IMR-90 (cell line): ENCODE measurements at regions not wholly inside any gene's neighbourhood (a gene's known extent, or its start where the extent isn't known, plus 50 kb on each side); places are given as distances from the start of the nearest gene placed in this dataset.

Experiments used
- ATAC-seq: fragments of 200-7000 bp; cut with Tn5 transposase; 2 replicates; pipeline ENCODE4 v1.9.1; 2020; ENCODE audit warnings: low read depth, mild to moderate bottlenecking, moderate library complexity
- BruUV-seq: library from RNA; stranded (reverse); fragments of 400-500 nt; replicated peaks from 2 replicates; lab custom pipeline; 2021; lab: Mats Ljungman, UMichigan
- CTCF ChIA-PET: fragments of 300-600 bp; formaldehyde crosslinking; extraction: SDS; loops from one replicate; lab custom pipeline; 2021; ENCODE audit warnings: antibody characterized with exemption; lab: Yijun Ruan, JAX
- POLR2A ChIA-PET: fragments of 300-600 bp; sonication (Branson Sonifier 250); formaldehyde crosslinking; loops from one replicate; lab custom pipeline; 2022; ENCODE audit warnings: antibody characterized with exemption; ENCODE audit not compliant: unreplicated experiment; lab: Charles Lee
- DNase-seq: peaks from one replicate; pipeline ENCODE4 v3.0.0; 2013
- H2AFZ ChIP-seq: replicated peaks from 2 replicates; pipeline ENCODE3; 2013; ENCODE audit warnings: low read length, mild to moderate bottlenecking; ENCODE audit not compliant: poor library complexity
- H2AK5ac ChIP-seq: 2 replicates; pipeline ENCODE4 v1.6.1; 2013; ENCODE audit warnings: low read depth, low read length, inconsistent platforms
- H2AK9ac ChIP-seq: replicated peaks from 2 replicates; pipeline ENCODE3; 2013; ENCODE audit warnings: mild to moderate bottlenecking, low read depth, low read length, moderate library complexity; ENCODE audit not compliant: poor library complexity
- H2BK120ac ChIP-seq: 2 replicates; pipeline ENCODE4 v1.6.1; 2013; ENCODE audit warnings: low read depth, low read length, inconsistent platforms
- H2BK15ac ChIP-seq: 3 replicates; pipeline ENCODE4 v1.6.1; 2013; ENCODE audit warnings: low read depth, low read length, inconsistent platforms
- H2BK20ac ChIP-seq: 2 replicates; pipeline ENCODE4 v1.6.1; 2013; ENCODE audit warnings: low read depth, mild to moderate bottlenecking, inconsistent platforms, low read length, moderate library complexity
- H2BK5ac ChIP-seq: 2 replicates; pipeline ENCODE4 v1.6.1; 2013; ENCODE audit warnings: mild to moderate bottlenecking, low read depth, low read length, inconsistent platforms; ENCODE audit not compliant: poor library complexity, severe bottlenecking
- H3K14ac ChIP-seq: replicated peaks from 2 replicates; pipeline ENCODE4 v1.6.1; 2013; ENCODE audit warnings: low read depth, low read length, inconsistent platforms
- H3K18ac ChIP-seq: 2 replicates; pipeline ENCODE4 v1.6.1; 2013; ENCODE audit warnings: low read depth, low read length, control low read depth
- H3K23ac ChIP-seq: 2 replicates; pipeline ENCODE4 v1.6.1; 2013; ENCODE audit warnings: low read depth, low read length, inconsistent platforms
- H3K27ac ChIP-seq: 2 replicates; pipeline ENCODE4 v1.5.1; 2013; ENCODE audit warnings: mild to moderate bottlenecking, control low read depth, low read length; ENCODE audit not compliant: insufficient read depth
- H3K27me3 ChIP-seq: 2 replicates; pipeline ENCODE4 v1.6.1; 2013; ENCODE audit warnings: low read length; ENCODE audit not compliant: control insufficient read depth, insufficient read depth
- H3K36me3 ChIP-seq: 2 replicates; pipeline ENCODE4 v1.6.1; 2013; ENCODE audit warnings: low read length, mixed read lengths; ENCODE audit not compliant: control insufficient read depth, insufficient read depth
- H3K4ac ChIP-seq: 2 replicates; pipeline ENCODE4 v1.6.1; 2013; ENCODE audit warnings: low read depth, low read length, inconsistent platforms
- H3K4me1 ChIP-seq: 2 replicates; pipeline ENCODE4 v1.6.1; 2013; ENCODE audit warnings: low read length, mixed read lengths; ENCODE audit not compliant: control insufficient read depth, insufficient read depth
- H3K4me2 ChIP-seq: 2 replicates; pipeline ENCODE4 v1.6.1; 2013; ENCODE audit warnings: low read depth, mild to moderate bottlenecking, control low read depth, low read length, moderate library complexity
- H3K4me3 ChIP-seq: 2 replicates; pipeline ENCODE4 v1.5.1; 2013; ENCODE audit warnings: low read depth, mild to moderate bottlenecking, control low read depth, low read length, moderate library complexity; ENCODE audit not compliant: insufficient read depth
- H3K56ac ChIP-seq: 2 replicates; pipeline ENCODE4 v1.6.1; 2013; ENCODE audit warnings: low read length, inconsistent platforms; ENCODE audit not compliant: insufficient read depth; ENCODE audit errors: extremely low read depth
- H3K79me1 ChIP-seq, 2 experiments: 2 replicates each; pipeline ENCODE4 v1.6.1; 2013; ENCODE audit warnings: low read length in 2 of 2, inconsistent platforms in 1 of 2, low read depth in 1 of 2
- H3K9ac ChIP-seq: 2 replicates; pipeline ENCODE4 v1.6.1; 2013; ENCODE audit warnings: low read depth, low read length, control low read depth
- H3K9me1 ChIP-seq: 2 replicates; pipeline ENCODE4 v1.6.1; 2013; ENCODE audit warnings: low read length, inconsistent platforms; ENCODE audit not compliant: insufficient read depth
- H3K9me3 ChIP-seq: 2 replicates; pipeline ENCODE4 v1.6.1; 2013; ENCODE audit warnings: low read length; ENCODE audit not compliant: control insufficient read depth, insufficient read depth
- H4K20me1 ChIP-seq: 2 replicates; pipeline ENCODE4 v1.6.1; 2013; ENCODE audit warnings: low read length, inconsistent platforms; ENCODE audit not compliant: insufficient read depth
- H4K5ac ChIP-seq: 2 replicates; pipeline ENCODE4 v1.6.1; 2013; ENCODE audit warnings: mild to moderate bottlenecking, low read depth, low read length, control low read depth
- H4K8ac ChIP-seq, 2 experiments: 2 replicates each; pipeline ENCODE4 v1.6.1; 2013; ENCODE audit warnings: low read depth in 2 of 2, low read length in 2 of 2, control low read depth in 1 of 2, inconsistent platforms in 1 of 2
- H4K91ac ChIP-seq: 2 replicates; pipeline ENCODE4 v1.6.1; 2013; ENCODE audit warnings: low read depth, low read length, inconsistent platforms; ENCODE audit not compliant: insufficient read depth
- MAFK ChIP-seq: IDR thresholded peaks from 2 replicates; pipeline ENCODE4 v1.6.1; 2012; ENCODE audit warnings: low read depth, low read length, improper control_type of control experiment
- MXI1 ChIP-seq: IDR thresholded peaks from 2 replicates; pipeline ENCODE4 v1.6.1; 2012; ENCODE audit warnings: low read depth, mild to moderate bottlenecking, low read length, moderate library complexity, borderline replicate concordance
- NFE2L2 ChIP-seq: fragments of 150-350 bp; IDR thresholded peaks from 2 replicates; pipeline ENCODE4 v1.6.1; 2016; ENCODE audit warnings: low read depth, mild to moderate bottlenecking, low read length
- WGBS, 2 experiments: methylation state at CpG; one replicate each; pipeline versions ENCODE4 v1.1.5 to v1.1.7; 2013; ENCODE audit warnings: missing lambda C conversion rate in 2 of 2; ENCODE audit not compliant: insufficient read length in 1 of 2; ENCODE audit errors: extremely low coverage in 2 of 2; 5-methylcytosine and 5-hydroxymethylcytosine counted together
- dilution Hi-C: fragments of 300-500 bp; cut with HindIII; formaldehyde crosslinking; loops from one replicate; pipeline ENCODE4 v1.14.3; 2018; ENCODE audit warnings: low sequenced_read_pairs; ENCODE audit not compliant: unreplicated experiment
- in situ Hi-C: fragments of 300-500 bp; cut with MboI; formaldehyde crosslinking; loops from 3 replicates; pipeline ENCODE4 v1.14.3; 2019; ENCODE audit warnings: low sequenced_read_pairs, inconsistent platforms, mixed read lengths
- intact Hi-C: fragments of 100-400 bp; cut with micrococcal nuclease; formaldehyde crosslinking; loops from 2 replicates; pipeline ENCODE4 v1.10.0; 2022
- TF ChIP-seq, protein P1 (sequence below): fragments of 150-350 bp; IDR thresholded peaks from 2 replicates; pipeline ENCODE4 v1.6.1; 2017; ENCODE audit warnings: mild to moderate bottlenecking, antibody characterized with exemption, low read length, low read depth
- TF ChIP-seq, protein P2 (sequence below): fragments of 150-350 bp; IDR thresholded peaks from 2 replicates; pipeline ENCODE4 v1.6.1; 2016; ENCODE audit warnings: low read depth, mild to moderate bottlenecking, low read length, moderate library complexity, borderline replicate concordance

DNA sequence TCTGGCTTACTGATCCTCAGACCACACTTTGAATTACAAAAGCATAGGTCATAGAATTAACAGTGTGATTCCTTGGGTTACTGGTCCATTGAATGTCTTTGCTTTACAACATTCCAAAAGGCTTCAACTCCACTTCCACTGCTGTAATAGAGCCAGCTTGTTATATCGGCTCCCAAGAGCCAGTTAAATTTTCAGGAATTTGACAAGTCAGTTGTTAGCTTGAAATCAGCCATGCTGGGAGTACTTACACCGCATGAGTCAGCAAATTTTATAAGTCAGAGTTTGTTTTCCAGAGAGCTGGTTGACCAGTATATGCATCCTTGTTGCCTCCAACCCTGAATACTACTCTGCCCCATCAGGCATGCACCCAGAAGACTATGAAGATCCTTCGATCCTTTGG lies 73.1 kb downstream of the FOXB2 start:
- CTCF ChIA-PET: no interaction called here
- H3K4me3 ChIP-seq: no peak overlapping the region

More for the DNA sequence above, 73.1 kb downstream of the FOXB2 start:
- Histone ChIP-seq H4K20me1 (no peaks in the 10 kb centered on the region), H3K9me1 (no peaks in the 10 kb centered on the region), H3K9me3 (no peaks in the 10 kb centered on the region), H2AK5ac (no peak overlapping the region), H3K27me3 (no peaks in the 10 kb centered on the region), H3K27ac (no peak overlapping the region), H2AK9ac (no peak overlapping the region), H4K8ac (no peak overlapping the region), H2BK5ac (no peak overlapping the region), H3K56ac (no peak overlapping the region), H3K36me3 (no peaks in the 10 kb centered on the region), H3K4ac (no peak overlapping the region), H4K5ac (no peak overlapping the region), H3K9ac (no peak overlapping the region), H3K18ac (no peak overlapping the region), H2BK15ac (no peak overlapping the region), H3K4me1 (no peaks in the 10 kb centered on the region), H2BK120ac (no peak overlapping the region), H4K91ac (no peak overlapping the region), H2BK20ac (no peak overlapping the region), H3K14ac (no peak overlapping the region), H3K4me2 (no peak overlapping the region), H3K79me1 (no peaks in the 10 kb centered on the region), H3K23ac (no peak overlapping the region), H2AFZ (no peak overlapping the region)
- WGBS, 2 experiments: no CpG with 5 or more reads among the region's 3 CpGs
- intact Hi-C loops (no loop called here), in situ Hi-C loops (no loop called here), dilution Hi-C loops (no loop called here)
- DNase-seq (no peak), ATAC-seq (peak; percentile 49; the same call in 1 of the 2 replicates)
- TF ChIP-seq MXI1 (no peak), NFE2L2 (peak; percentile 87), MAFK (peak; percentile 83)
- TF ChIP-seq, protein P1, sequence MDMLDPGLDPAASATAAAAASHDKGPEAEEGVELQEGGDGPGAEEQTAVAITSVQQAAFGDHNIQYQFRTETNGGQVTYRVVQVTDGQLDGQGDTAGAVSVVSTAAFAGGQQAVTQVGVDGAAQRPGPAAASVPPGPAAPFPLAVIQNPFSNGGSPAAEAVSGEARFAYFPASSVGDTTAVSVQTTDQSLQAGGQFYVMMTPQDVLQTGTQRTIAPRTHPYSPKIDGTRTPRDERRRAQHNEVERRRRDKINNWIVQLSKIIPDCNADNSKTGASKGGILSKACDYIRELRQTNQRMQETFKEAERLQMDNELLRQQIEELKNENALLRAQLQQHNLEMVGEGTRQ: no peak
- TF ChIP-seq, protein P2, sequence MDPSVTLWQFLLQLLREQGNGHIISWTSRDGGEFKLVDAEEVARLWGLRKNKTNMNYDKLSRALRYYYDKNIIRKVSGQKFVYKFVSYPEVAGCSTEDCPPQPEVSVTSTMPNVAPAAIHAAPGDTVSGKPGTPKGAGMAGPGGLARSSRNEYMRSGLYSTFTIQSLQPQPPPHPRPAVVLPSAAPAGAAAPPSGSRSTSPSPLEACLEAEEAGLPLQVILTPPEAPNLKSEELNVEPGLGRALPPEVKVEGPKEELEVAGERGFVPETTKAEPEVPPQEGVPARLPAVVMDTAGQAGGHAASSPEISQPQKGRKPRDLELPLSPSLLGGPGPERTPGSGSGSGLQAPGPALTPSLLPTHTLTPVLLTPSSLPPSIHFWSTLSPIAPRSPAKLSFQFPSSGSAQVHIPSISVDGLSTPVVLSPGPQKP: no peak
- POLR2A ChIA-PET: no interaction called here
- BruUV-seq: no TSS peak
